GM12878 (cell line): ENCODE measurements at regions not wholly inside any gene's neighbourhood (a gene's known extent, or its start where the extent isn't known, plus 50 kb on each side); places are given as distances from the start of the nearest gene placed in this dataset.
"Not testable (repeated sequence)": the region's sequence is repeated elsewhere in the genome, so short reads cannot be mapped to it uniquely, and the experiment has no call there.

Experiments
- ATAC-seq: fragments of 200-7000 bp; cut with Tn5 transposase; 3 replicates; pipeline ENCODE4 v1.9.1; 2020; ENCODE audit warnings: mild to moderate bottlenecking, moderate library complexity
- BruUV-seq: library from RNA; stranded (reverse); fragments of 400-500 nt; replicated peaks from 2 replicates; lab custom pipeline; 2021; lab: Mats Ljungman, UMichigan
- CTCF ChIA-PET: fragments of 300-600 bp; sonication (Branson Sonifier 250); formaldehyde crosslinking; extraction: SDS; loops from one replicate; lab custom pipeline; 2021; ENCODE audit warnings: inconsistent platforms; lab: Yijun Ruan, JAX
- POLR2A ChIA-PET: fragments of 350-600 bp; formaldehyde crosslinking; extraction: SDS; loops from one replicate; lab custom pipeline; 2021; ENCODE audit warnings: inconsistent platforms; lab: Charles Lee
- RAD21 ChIA-PET: fragments of 300-600 bp; sonication (Branson Sonifier 250); formaldehyde crosslinking; loops from one replicate; lab custom pipeline; 2023; ENCODE audit warnings: antibody characterized with exemption; ENCODE audit not compliant: unreplicated experiment; lab: Charles Lee
- SMC1A ChIA-PET: fragments of 300-600 bp; sonication (Branson Sonifier 250); formaldehyde crosslinking; loops from one replicate; lab custom pipeline; 2023; ENCODE audit not compliant: unreplicated experiment, uncharacterized antibody; lab: Charles Lee
- DNase-seq: peaks from one replicate; pipeline ENCODE4 v3.0.0-alpha.2; 2011; ENCODE audit warnings: low read depth, low spot score
- FAIRE-seq: peaks from 3 replicates; lab custom pipeline; 2011; peaks lifted over from hg19 to GRCh38; lab: Jason Lieb, UNC
- H2AFZ ChIP-seq: 2 replicates; pipeline ENCODE4 v1.6.0; 2011; ENCODE audit warnings: low read depth, low read length, control low read depth; ENCODE audit not compliant: control insufficient read depth
- H3K27ac ChIP-seq: 2 replicates; pipeline ENCODE4 v1.5.1; 2011; ENCODE audit warnings: control low read depth; ENCODE audit not compliant: control insufficient read depth, insufficient read depth
- H3K27me3 ChIP-seq, 2 experiments: replicated peaks in 1 of 2; 2 replicates each; pipeline versions ENCODE4 v1.6.0 to v1.6.1; 2011; ENCODE audit warnings: low read length in 1 of 2; ENCODE audit not compliant: control insufficient read depth in 2 of 2, insufficient read depth in 2 of 2
- H3K36me3 ChIP-seq, 2 experiments: 2 replicates each; pipeline ENCODE4 v1.5.1; 2011; ENCODE audit warnings: low read length in 1 of 2; ENCODE audit not compliant: control insufficient read depth in 2 of 2, insufficient read depth in 2 of 2
- H3K4me1 ChIP-seq: 2 replicates; pipeline ENCODE4 v1.6.1; 2011; ENCODE audit warnings: mild to moderate bottlenecking, low read length, moderate library complexity, mixed read lengths; ENCODE audit not compliant: control insufficient read depth, insufficient read depth
- H3K4me2 ChIP-seq: 2 replicates; pipeline ENCODE4 v1.6.0; 2011; ENCODE audit warnings: control low read depth; ENCODE audit not compliant: control insufficient read depth, insufficient read depth
- H3K4me3 ChIP-seq: fragments of 200-600 bp; sonication (generic); 2 replicates; pipeline ENCODE4 v1.5.1; 2016
- H3K79me2 ChIP-seq: 2 replicates; pipeline ENCODE4 v1.6.0; 2011; ENCODE audit warnings: low read length; ENCODE audit not compliant: control insufficient read depth, insufficient read depth
- H3K9ac ChIP-seq: 2 replicates; pipeline ENCODE4 v1.8.0; 2011; ENCODE audit warnings: low read length, control low read depth, mixed read lengths; ENCODE audit not compliant: control insufficient read depth, insufficient read depth
- H3K9me3 ChIP-seq: replicated peaks from 3 replicates; pipeline ENCODE4 v1.5.1; 2011; ENCODE audit warnings: mild to moderate bottlenecking, low read length; ENCODE audit not compliant: control insufficient read depth, insufficient read depth
- H4K20me1 ChIP-seq: 2 replicates; pipeline ENCODE4 v1.6.0; 2011; ENCODE audit not compliant: control insufficient read depth, insufficient read depth
- FOXM1 ChIP-seq: IDR thresholded peaks from 2 replicates; pipeline ENCODE4 v1.6.1; 2012; ENCODE audit warnings: low read depth, mild to moderate bottlenecking, inconsistent platforms, low read length, moderate library complexity
- IKZF2 ChIP-seq, 2 experiments: fragments of 450-650 bp; IDR thresholded peaks; 2 replicates each; pipeline ENCODE4 v1.6.1; 2017; ENCODE audit warnings: mild to moderate bottlenecking in 2 of 2, moderate library complexity in 2 of 2
- KLF5 ChIP-seq: fragments of 450-650 bp; IDR thresholded peaks from 2 replicates; pipeline ENCODE4 v1.6.1; 2014; ENCODE audit warnings: mild to moderate bottlenecking; ENCODE audit not compliant: partially characterized antibody
- MEF2A ChIP-seq: IDR thresholded peaks from 2 replicates; pipeline ENCODE4 v1.6.1; 2011; ENCODE audit warnings: low read depth, mild to moderate bottlenecking, low read length, moderate library complexity; ENCODE audit not compliant: insufficient read depth
- NBN ChIP-seq: fragments of 450-650 bp; IDR thresholded peaks from 2 replicates; pipeline ENCODE4 v1.6.1; 2016
- NR2F1 ChIP-seq: fragments of 450-650 bp; conservative IDR thresholded peaks from 2 replicates; pipeline ENCODE4 v1.6.1; 2017; ENCODE audit warnings: mild to moderate bottlenecking
- RB1 ChIP-seq: fragments of 450-650 bp; formaldehyde crosslinking; IDR thresholded peaks from 2 replicates; pipeline ENCODE4 v1.6.1; 2017; ENCODE audit warnings: mild to moderate bottlenecking, borderline replicate concordance
- SKIL ChIP-seq: fragments of 450-650 bp; IDR thresholded peaks from 2 replicates; pipeline ENCODE4 v1.6.1; 2017; ENCODE audit warnings: mild to moderate bottlenecking, low read depth, inconsistent platforms; ENCODE audit not compliant: poor library complexity, severe bottlenecking
- SP1 ChIP-seq: IDR thresholded peaks from one replicate; pipeline ENCODE4 v1.6.1; 2011; ENCODE audit warnings: low read depth, low read length
- TBL1XR1 ChIP-seq: IDR thresholded peaks from 2 replicates; pipeline ENCODE4 v1.6.1; 2012; ENCODE audit warnings: low read depth, low read length, improper control_type of control experiment
- TCF3 ChIP-seq: IDR thresholded peaks from 2 replicates; pipeline ENCODE4 v1.6.1; 2012; ENCODE audit warnings: low read depth, mild to moderate bottlenecking, low read length, borderline replicate concordance; ENCODE audit not compliant: insufficient read depth
- ZBTB11 ChIP-seq: fragments of 450-650 bp; formaldehyde crosslinking; IDR thresholded peaks from 2 replicates; pipeline ENCODE4 v1.5.0; 2022; ENCODE audit warnings: mild to moderate bottlenecking, missing genetic modification characterization
- ZNF24 ChIP-seq: fragments of 450-650 bp; IDR thresholded peaks from 2 replicates; pipeline ENCODE4 v1.6.1; 2017; ENCODE audit warnings: antibody characterized with exemption, mild to moderate bottlenecking
- WGBS: methylation state at CpG from one replicate; pipeline ENCODE4 v1.1.6; 2016; ENCODE audit warnings: low lambda C conversion rate; ENCODE audit not compliant: insufficient replicate concordance, insufficient coverage; ENCODE audit errors: missing lambda C conversion rate; 5-methylcytosine and 5-hydroxymethylcytosine counted together
- in situ Hi-C: fragments of 300-500 bp; cut with MboI; formaldehyde crosslinking; loops from 9 replicates; pipeline ENCODE4 v1.14.3; 2018; ENCODE audit warnings: mixed read lengths
- intact Hi-C: fragments of 100-400 bp; cut with micrococcal nuclease; formaldehyde crosslinking; loops from one replicate; pipeline ENCODE4 v1.14.2; 2022; ENCODE audit not compliant: unreplicated experiment

- Histone ChIP-seq H3K27me3 (no peaks in the 10 kb centered on the region), H3K4me1 (no peaks in the 10 kb centered on the region), H3K79me2 (no peaks in the 10 kb centered on the region), H3K9me3 (no peaks in the 10 kb centered on the region)
- WGBS: 0% methylated on average over 1 of the region's 1 CpG
- in situ Hi-C loops: no loop called here
- TF ChIP-seq ZBTB11 (no peak), NR2F1 (no peak), KLF5 (no peak), IKZF2 (IDR thresholded peaks at IDR 0.05) (no peak), RB1 (no peak), SP1 (no peak), NBN (no peak), ZNF24 (no peak), MEF2A (no peak), FOXM1 (no peak), TBL1XR1 (no peak), TCF3 (no peak), SKIL (no peak)
- TF ChIP-seq, all 136 proteins: peak for 0
- BruUV-seq: no TSS peak
- Histone ChIP-seq H3K36me3 (no peaks in the 10 kb centered on the region), H3K4me3 (no peak overlapping the region), H2AFZ (no peak overlapping the region), H3K4me2 (no peak overlapping the region), H3K9ac (no peak overlapping the region), H3K27ac (no peak overlapping the region), H4K20me1 (no peaks in the 10 kb centered on the region)
- SMC1A ChIA-PET: no interaction called here
- no peak for DNase-seq
- RAD21 ChIA-PET: no interaction called here
- intact Hi-C loops: no loop called here
- POLR2A ChIA-PET: no interaction called here
- ATAC-seq: no peak
- no peak for FAIRE-seq
- CTCF ChIA-PET: no interaction called here
Measured at GRCh38 chr17:71593078-71593477, 527.7 kb upstream of the SOX9 start.

DNA sequence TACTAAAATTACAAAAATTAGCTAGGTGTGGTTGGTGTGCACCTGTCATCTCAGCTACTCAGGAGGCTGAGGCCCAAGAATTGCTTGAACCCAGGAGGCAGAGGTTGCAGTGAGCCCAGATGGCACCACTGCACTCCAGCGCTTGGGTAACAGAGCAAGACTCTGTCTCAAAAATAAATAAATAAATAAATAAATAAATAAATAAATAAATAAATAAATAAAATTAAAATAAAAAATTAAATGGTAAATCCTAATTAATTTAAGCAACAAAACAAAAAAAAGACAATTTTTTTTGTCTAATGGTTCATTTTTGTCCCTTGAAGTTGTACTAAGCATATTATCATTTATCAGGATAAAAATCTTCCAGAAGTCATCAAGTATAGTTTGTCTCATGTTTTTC is 521.2 kb upstream of the SOX9 start:
- POLR2A ChIA-PET, SMC1A ChIA-PET, H3K27ac ChIP-seq, FAIRE-seq, H3K27me3 ChIP-seq, ATAC-seq, intact Hi-C loops, H3K4me3 ChIP-seq, BruUV-seq, DNase-seq, H3K4me2 ChIP-seq, H3K79me2 ChIP-seq, H2AFZ ChIP-seq, RAD21 ChIA-PET, H3K36me3 ChIP-seq, H4K20me1 ChIP-seq, in situ Hi-C loops, H3K9ac ChIP-seq, H3K4me1 ChIP-seq, H3K9me3 ChIP-seq: not testable (repeated sequence)
- CTCF ChIA-PET: interaction anchor here (0.7 to 0.8 kb wide), 2 partner anchors 127 to 1099 kb away, joined by 3 read pairs; no protein-coding TSS in a partner anchor
- 61% methylated on average over 1 of the region's 1 CpG for WGBS
